ENCODE measurements at regions not wholly inside any gene's neighbourhood (a gene's known extent, or its start where the extent isn't known, plus 50 kb on each side); places are given as distances from the start of the nearest gene placed in this dataset.
"Not testable (repeated sequence)": the region's sequence is repeated elsewhere in the genome, so short reads cannot be mapped to it uniquely, and the experiment has no call there.

- no peak overlapping the region for H3K4me3 ChIP-seq (replicated peaks; ENCODE audit: low read depth, low read length)
- TF ChIP-seq, protein P1, sequence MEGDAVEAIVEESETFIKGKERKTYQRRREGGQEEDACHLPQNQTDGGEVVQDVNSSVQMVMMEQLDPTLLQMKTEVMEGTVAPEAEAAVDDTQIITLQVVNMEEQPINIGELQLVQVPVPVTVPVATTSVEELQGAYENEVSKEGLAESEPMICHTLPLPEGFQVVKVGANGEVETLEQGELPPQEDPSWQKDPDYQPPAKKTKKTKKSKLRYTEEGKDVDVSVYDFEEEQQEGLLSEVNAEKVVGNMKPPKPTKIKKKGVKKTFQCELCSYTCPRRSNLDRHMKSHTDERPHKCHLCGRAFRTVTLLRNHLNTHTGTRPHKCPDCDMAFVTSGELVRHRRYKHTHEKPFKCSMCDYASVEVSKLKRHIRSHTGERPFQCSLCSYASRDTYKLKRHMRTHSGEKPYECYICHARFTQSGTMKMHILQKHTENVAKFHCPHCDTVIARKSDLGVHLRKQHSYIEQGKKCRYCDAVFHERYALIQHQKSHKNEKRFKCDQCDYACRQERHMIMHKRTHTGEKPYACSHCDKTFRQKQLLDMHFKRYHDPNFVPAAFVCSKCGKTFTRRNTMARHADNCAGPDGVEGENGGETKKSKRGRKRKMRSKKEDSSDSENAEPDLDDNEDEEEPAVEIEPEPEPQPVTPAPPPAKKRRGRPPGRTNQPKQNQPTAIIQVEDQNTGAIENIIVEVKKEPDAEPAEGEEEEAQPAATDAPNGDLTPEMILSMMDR (IDR thresholded peaks at IDR 0.05; ENCODE audit: low read depth, low read length, missing control alignments), result no peak
- no peak for DNase-seq (ENCODE audit: extremely low read depth, low read depth)
Measured at GRCh38 chr11:28798286-28798685, 690.1 kb downstream of the METTL15 start.

DNA sequence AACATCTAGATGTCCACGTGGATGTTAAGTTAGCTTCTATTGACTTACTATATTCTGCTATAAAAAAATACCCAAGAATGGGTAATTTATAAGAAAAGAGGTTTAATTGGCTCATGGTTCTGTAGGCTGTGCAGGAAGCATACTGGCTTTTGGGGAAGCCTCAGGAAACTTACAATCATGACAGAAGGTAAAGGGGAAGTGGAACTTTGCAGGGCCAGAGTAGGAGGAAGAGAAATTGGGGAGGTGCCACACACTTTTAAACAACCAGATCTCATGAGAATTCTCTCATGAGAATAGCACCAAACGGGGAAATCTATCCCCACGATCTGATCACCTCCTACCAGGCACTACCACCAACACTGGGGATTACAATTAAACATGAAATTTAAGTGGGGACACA, 689.3 kb downstream of the METTL15 start:
- TF ChIP-seq, protein P1 (IDR thresholded peaks at IDR 0.05; ENCODE audit: low read depth, low read length, missing control alignments), result no peak
- no peak for DNase-seq (ENCODE audit: extremely low read depth, low read depth)
- H3K4me3 ChIP-seq (replicated peaks; ENCODE audit: low read depth, low read length), result no peak overlapping the region

GRCh38 chr11:28794405-28794804, 686.2 kb downstream of the METTL15 start:
- TF ChIP-seq, protein P1 (IDR thresholded peaks at IDR 0.05; ENCODE audit: low read depth, low read length, missing control alignments), result no peak

DNA sequence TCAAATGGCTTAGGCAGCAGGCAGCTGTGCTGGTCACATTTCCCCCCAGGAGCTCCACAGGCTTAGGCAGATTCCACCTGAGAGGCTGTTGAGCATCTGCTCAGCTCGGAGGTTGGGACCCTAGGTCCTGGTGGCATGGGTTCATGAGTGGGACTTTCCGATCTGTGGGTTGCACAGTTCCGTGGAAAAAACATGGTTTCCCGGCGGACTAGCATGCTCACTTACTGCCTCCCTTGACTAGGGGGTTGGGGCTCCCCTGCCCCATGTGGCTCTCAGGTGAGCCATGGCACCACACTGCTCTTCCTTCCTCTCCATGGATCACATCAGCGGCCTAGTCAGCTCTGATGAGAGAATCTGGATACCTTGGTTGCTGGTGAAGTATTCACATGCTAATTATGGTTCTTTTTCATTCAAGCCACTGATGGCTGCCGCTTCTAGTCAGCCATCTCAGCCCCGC, 685.1 kb downstream of the METTL15 start:
- TF ChIP-seq, protein P1 (IDR thresholded peaks at IDR 0.05; ENCODE audit: low read depth, low read length, missing control alignments), result no peak
- DNase-seq (ENCODE audit: extremely low read depth, low read depth), result no peak
- no peak overlapping the region for H3K4me3 ChIP-seq (replicated peaks; ENCODE audit: low read depth, low read length)

More at GRCh38 chr11:28794405-28794804, 686.2 kb downstream of the METTL15 start:
- DNase-seq (ENCODE audit: extremely low read depth, low read depth), result no peak
- H3K4me3 ChIP-seq (replicated peaks; ENCODE audit: low read depth, low read length), result no peak overlapping the region

GRCh38 chr11:28792856-28793255, 684.7 kb downstream of the METTL15 start:
- TF ChIP-seq, protein P1 (IDR thresholded peaks at IDR 0.05; ENCODE audit: low read depth, low read length, missing control alignments), result no peak
- no peak for DNase-seq (ENCODE audit: extremely low read depth, low read depth)
- H3K4me3 ChIP-seq (replicated peaks; ENCODE audit: low read depth, low read length), result no peak overlapping the region

DNA sequence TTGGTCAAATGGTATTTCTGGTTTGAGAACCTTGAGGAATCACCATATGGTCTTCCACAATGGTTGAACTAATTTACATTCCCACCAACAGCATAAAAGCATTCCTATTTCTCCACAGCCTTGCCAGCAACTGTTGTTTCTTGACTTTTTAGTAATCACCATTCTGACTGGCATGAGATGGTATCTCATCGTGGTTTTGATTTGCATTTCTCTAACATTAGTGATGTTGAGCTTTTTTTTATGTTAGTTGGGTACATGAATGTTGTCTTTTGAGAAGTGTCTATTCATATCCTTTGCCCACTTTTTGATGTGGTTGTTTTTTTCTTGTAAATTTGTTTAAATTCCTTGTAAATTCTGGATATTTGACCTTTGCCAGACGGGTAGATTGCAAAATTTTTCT, 679.7 kb downstream of the METTL15 start:
- not testable (repeated sequence) for H3K4me3 ChIP-seq (replicated peaks; ENCODE audit: low read depth, low read length); DNase-seq (ENCODE audit: extremely low read depth, low read depth)

DNA sequence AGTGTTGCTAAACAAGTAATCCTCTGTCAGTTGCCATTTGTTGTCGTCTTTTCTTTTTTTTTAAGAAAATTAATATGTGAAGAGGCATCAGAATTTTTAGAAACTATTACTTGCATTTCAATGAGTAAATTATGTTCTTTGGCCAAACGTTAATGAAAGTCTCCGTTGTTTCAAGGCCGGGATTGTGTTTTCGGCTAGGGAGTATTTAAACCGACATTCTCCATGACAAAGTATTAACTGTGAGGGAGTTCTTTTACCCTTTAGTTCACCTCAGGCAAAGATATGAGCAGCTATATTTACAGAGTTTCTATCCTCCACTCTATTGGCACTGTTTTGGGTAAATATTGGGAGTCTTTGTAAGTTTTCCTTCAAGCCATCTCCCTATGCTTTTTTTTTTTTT, 668.9 kb downstream of the METTL15 start:
- DNase-seq (ENCODE audit: extremely low read depth, low read depth), result no peak
- TF ChIP-seq, protein P1 (IDR thresholded peaks at IDR 0.05; ENCODE audit: low read depth, low read length, missing control alignments), result no peak
- no peak overlapping the region for H3K4me3 ChIP-seq (replicated peaks; ENCODE audit: low read depth, low read length)
